HG02884 (cell line): ENCODE measurements at regions not wholly inside any gene's neighbourhood (a gene's known extent, or its start where the extent isn't known, plus 50 kb on each side); places are given as distances from the start of the nearest gene placed in this dataset.
"Not testable (repeated sequence)": the region's sequence is repeated elsewhere in the genome, so short reads cannot be mapped to it uniquely, and the experiment has no call there.

ENCODE experiments used
- ATAC-seq: cut with Tn5 transposase; IDR thresholded peaks from one replicate; pipeline ENCODE4 v1.9.1; 2021; ENCODE audit warnings: mild to moderate bottlenecking, moderate library complexity; ENCODE audit not compliant: unreplicated experiment

- no peak for ATAC-seq
These were observed 568.9 kb upstream of the NR2F2 start for GRCh38 chr15:95761501-95762165.

- no peak for ATAC-seq
These were observed 567.1 kb upstream of the NR2F2 start for GRCh38 chr15:95763426-95763825.

- ATAC-seq, result no peak
These were observed 565.3 kb upstream of the NR2F2 start for GRCh38 chr15:95765161-95765560.

GRCh38 chr15:95770196-95770595 lies 560.3 kb upstream of the NR2F2 start:
- ATAC-seq, result no peak

- ATAC-seq, result no peak
These were observed 557.5 kb upstream of the NR2F2 start for GRCh38 chr15:95772982-95773381.

GRCh38 chr15:95784508-95784907 lies 546.0 kb upstream of the NR2F2 start:
- ATAC-seq, result no peak

- not testable (repeated sequence) for ATAC-seq
These were observed 545.2 kb upstream of the NR2F2 start for GRCh38 chr15:95785276-95785675.

- no peak for ATAC-seq
These were observed 537.3 kb upstream of the NR2F2 start for GRCh38 chr15:95793231-95793630.

- no peak for ATAC-seq
These were observed 535.1 kb upstream of the NR2F2 start for GRCh38 chr15:95795386-95795785.

GRCh38 chr15:95799286-95800200 lies 531.0 kb upstream of the NR2F2 start:
- ATAC-seq, result no peak

GRCh38 chr15:95804484-95804883 lies 526.0 kb upstream of the NR2F2 start:
- no peak for ATAC-seq

- ATAC-seq, result no peak
These were observed 518.0 kb upstream of the NR2F2 start for GRCh38 chr15:95812491-95812890.

- ATAC-seq, result no peak
These were observed 515.6 kb upstream of the NR2F2 start for GRCh38 chr15:95814908-95815307.

- ATAC-seq, result no peak
These were observed 513.9 kb upstream of the NR2F2 start for GRCh38 chr15:95816591-95816990.

- no peak for ATAC-seq
These were observed 507.5 kb upstream of the NR2F2 start for GRCh38 chr15:95822961-95823360.

GRCh38 chr15:95825208-95825607 lies 505.3 kb upstream of the NR2F2 start:
- no peak for ATAC-seq

- no peak for ATAC-seq
These were observed 504.7 kb upstream of the NR2F2 start for GRCh38 chr15:95825671-95826411.

- no peak for ATAC-seq
These were observed 503.9 kb upstream of the NR2F2 start for GRCh38 chr15:95826412-95827195.

- ATAC-seq, result no peak
These were observed 501.4 kb upstream of the NR2F2 start for GRCh38 chr15:95829062-95829461.

- no peak for ATAC-seq
These were observed 500.2 kb upstream of the NR2F2 start for GRCh38 chr15:95830281-95830680.

GRCh38 chr15:95832668-95833067 lies 497.8 kb upstream of the NR2F2 start:
- ATAC-seq, result no peak
